ENCODE measurements at regions not wholly inside any gene's neighbourhood (a gene's known extent, or its start where the extent isn't known, plus 50 kb on each side); places are given as distances from the start of the nearest gene placed in this dataset.

DNA sequence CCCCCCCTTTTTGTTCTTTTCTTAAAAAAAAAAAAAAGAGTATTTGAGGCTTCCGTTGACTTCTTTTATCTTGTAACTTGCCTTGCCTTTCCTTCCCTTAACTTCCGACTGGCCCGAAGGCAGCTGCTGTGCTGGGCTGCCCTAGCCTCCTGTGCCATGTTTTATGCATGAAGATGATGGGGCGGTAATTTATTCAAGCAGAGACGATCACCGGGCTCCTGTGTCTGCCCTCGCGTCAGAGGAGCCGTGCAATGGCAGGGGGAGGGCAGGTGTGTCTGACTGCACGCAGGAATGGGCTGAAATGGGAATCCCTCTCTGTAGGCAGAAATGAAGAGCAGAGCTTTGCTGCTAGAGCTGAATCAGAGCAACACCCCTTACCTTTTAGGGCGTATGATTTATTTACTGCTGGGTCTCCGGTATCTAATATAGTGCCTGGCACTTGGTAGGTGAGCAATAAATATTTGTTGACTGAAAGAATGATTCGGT, 106.3 kb upstream of the RIPOR2 start:
- no peaks in the 10 kb centered on the region for H3K9me3 ChIP-seq
- no peak for TF ChIP-seq POLR2A (IDR thresholded peaks at IDR 0.05)
- TF ChIP-seq, protein P1, sequence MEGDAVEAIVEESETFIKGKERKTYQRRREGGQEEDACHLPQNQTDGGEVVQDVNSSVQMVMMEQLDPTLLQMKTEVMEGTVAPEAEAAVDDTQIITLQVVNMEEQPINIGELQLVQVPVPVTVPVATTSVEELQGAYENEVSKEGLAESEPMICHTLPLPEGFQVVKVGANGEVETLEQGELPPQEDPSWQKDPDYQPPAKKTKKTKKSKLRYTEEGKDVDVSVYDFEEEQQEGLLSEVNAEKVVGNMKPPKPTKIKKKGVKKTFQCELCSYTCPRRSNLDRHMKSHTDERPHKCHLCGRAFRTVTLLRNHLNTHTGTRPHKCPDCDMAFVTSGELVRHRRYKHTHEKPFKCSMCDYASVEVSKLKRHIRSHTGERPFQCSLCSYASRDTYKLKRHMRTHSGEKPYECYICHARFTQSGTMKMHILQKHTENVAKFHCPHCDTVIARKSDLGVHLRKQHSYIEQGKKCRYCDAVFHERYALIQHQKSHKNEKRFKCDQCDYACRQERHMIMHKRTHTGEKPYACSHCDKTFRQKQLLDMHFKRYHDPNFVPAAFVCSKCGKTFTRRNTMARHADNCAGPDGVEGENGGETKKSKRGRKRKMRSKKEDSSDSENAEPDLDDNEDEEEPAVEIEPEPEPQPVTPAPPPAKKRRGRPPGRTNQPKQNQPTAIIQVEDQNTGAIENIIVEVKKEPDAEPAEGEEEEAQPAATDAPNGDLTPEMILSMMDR (IDR thresholded peaks at IDR 0.05): no peak
- DNase-seq: no peak
- intact Hi-C loops (cut with DNase I; ENCODE audit: low total_unique reads): no loop called here
- H3K36me3 ChIP-seq: no peaks in the 10 kb centered on the region
- H3K4me1 ChIP-seq: no peaks in the 10 kb centered on the region
- H3K27ac ChIP-seq: no peak overlapping the region
- no peaks in the 10 kb centered on the region for H3K27me3 ChIP-seq
- H3K4me3 ChIP-seq: no peak overlapping the region

DNA sequence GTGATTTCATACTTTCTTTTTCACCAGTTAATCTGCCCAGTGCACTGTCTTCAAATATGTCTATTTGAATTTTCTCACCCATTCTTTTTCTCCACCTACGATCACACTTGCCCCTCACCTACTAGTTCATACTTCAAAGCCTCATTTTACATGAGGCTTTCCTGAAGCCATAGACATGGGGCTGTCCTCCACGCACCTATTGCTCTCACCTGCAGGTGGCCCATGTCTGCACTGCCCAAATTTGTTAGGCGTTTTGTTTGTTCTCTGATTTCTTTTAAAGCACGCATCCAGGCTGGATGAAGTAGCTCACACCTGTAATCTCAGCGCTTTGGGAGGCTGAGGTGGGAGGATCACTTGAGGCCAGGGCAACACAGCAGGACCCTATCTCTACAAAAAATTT, 106.8 kb upstream of the RIPOR2 start:
- no peaks in the 10 kb centered on the region for H3K9me3 ChIP-seq
- TF ChIP-seq, protein P1 (IDR thresholded peaks at IDR 0.05): no peak
- no peak for TF ChIP-seq POLR2A (IDR thresholded peaks at IDR 0.05)
- no peak overlapping the region for H3K27ac ChIP-seq
- H3K36me3 ChIP-seq: no peaks in the 10 kb centered on the region
- no peak overlapping the region for H3K4me3 ChIP-seq
- H3K4me1 ChIP-seq: no peaks in the 10 kb centered on the region
- no peak for DNase-seq
- intact Hi-C loops (cut with DNase I; ENCODE audit: low total_unique reads): no loop called here
- no peaks in the 10 kb centered on the region for H3K27me3 ChIP-seq

DNA sequence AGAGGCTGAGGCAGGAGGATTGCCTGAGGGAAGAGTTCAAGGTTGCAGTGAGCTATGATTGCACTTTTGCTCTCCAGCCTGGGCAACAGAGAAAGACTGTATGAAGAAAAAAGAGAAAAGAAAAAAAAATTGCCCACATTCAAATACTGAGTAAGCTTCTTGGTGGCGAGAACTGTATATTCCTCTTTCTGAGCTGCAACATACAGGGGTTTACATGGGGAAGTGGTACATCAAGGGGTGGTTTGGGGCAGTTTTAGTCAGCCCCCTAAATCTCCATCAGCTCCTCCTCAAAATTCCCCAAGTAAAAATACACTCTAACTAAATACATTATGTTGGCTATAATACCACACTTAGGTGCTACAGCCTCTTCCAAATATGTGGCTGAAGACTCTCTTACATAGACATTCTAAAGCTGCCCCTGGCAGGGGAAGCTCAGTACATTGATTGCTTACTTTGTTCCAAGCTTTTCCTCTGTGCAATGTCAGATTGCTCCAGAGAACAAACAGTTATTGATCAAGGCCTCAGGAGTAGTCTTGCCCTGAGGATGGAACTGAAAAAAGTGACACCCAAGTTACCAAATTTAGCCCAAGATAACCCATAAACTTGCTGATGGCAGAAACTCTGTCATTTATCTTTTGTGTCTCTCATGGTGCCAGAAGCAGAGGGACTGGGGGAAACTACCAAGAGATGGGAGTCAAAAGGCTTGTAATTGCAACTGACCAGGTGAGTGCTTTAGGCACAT, 107.4 kb upstream of the RIPOR2 start:
- Histone ChIP-seq H3K4me1 (no peaks in the 10 kb centered on the region), H3K4me3 (no peak overlapping the region), H3K27ac (no peak overlapping the region), H3K27me3 (no peaks in the 10 kb centered on the region), H3K36me3 (no peaks in the 10 kb centered on the region), H3K9me3 (no peaks in the 10 kb centered on the region)
- intact Hi-C loops (cut with DNase I; ENCODE audit: low total_unique reads): no loop called here
- no peak for DNase-seq
- TF ChIP-seq, protein P1 (IDR thresholded peaks at IDR 0.05): no peak
- TF ChIP-seq POLR2A (IDR thresholded peaks at IDR 0.05): no peak

DNA sequence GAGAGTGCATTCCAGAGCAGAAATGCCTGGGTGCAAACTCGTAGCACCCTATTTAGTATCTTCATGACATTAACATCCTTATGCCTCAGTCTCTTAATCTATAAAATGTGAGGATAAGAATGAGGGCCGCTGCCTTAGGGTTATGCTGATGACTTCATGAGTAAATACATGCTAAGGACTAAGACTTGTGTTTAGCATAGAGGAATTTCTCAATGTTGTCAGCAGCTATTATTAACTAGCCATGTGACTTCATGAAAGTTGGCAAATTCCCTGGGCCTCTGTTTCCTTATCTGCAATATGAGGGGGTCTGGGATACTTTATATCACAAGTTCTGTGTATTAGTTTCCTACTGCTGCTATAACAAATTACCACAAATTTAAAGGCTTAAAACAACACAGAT, 108.1 kb upstream of the RIPOR2 start:
- Histone ChIP-seq H3K9me3 (no peaks in the 10 kb centered on the region), H3K4me3 (no peak overlapping the region), H3K36me3 (no peaks in the 10 kb centered on the region), H3K27ac (no peak overlapping the region), H3K4me1 (no peaks in the 10 kb centered on the region), H3K27me3 (no peaks in the 10 kb centered on the region)
- intact Hi-C loops (cut with DNase I; ENCODE audit: low total_unique reads): no loop called here
- no peak for TF ChIP-seq POLR2A (IDR thresholded peaks at IDR 0.05)
- TF ChIP-seq, protein P1 (IDR thresholded peaks at IDR 0.05): no peak
- DNase-seq: no peak

DNA sequence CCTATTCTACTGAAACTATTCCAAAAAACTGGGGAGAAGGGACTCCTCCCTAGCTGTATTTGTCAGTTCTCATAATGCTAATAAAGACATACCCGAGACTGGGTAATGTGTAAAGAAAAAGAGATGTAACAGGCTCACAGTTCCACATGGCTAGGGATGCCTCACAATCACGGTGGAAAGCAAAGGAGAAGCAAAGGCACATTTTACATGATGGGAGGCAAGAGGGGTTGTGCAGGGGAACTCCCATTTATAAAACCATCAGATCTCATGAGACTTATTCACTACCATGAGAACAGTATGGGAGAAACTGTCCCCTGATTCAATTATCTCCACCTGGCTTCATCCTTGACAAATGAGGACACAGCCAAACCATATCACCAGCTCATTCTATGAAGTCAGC, 111.2 kb upstream of the RIPOR2 start:
- Histone ChIP-seq H3K4me3 (no peak overlapping the region), H3K27me3 (no peaks in the 10 kb centered on the region), H3K27ac (no peak overlapping the region), H3K9me3 (no peaks in the 10 kb centered on the region), H3K36me3 (no peaks in the 10 kb centered on the region), H3K4me1 (peaks cover 0 to 8% of the 10 kb centered on the region in 2 donors)
- intact Hi-C loops (cut with DNase I; ENCODE audit: low total_unique reads): no loop called here
- no peak for DNase-seq
- TF ChIP-seq, protein P1 (IDR thresholded peaks at IDR 0.05): no peak
- no peak for TF ChIP-seq POLR2A (IDR thresholded peaks at IDR 0.05)

All from uterus (tissue), 3 donors.